ENCODE measurements at regions not wholly inside any gene's neighbourhood (a gene's known extent, or its start where the extent isn't known, plus 50 kb on each side); places are given as distances from the start of the nearest gene placed in this dataset.

DNA sequence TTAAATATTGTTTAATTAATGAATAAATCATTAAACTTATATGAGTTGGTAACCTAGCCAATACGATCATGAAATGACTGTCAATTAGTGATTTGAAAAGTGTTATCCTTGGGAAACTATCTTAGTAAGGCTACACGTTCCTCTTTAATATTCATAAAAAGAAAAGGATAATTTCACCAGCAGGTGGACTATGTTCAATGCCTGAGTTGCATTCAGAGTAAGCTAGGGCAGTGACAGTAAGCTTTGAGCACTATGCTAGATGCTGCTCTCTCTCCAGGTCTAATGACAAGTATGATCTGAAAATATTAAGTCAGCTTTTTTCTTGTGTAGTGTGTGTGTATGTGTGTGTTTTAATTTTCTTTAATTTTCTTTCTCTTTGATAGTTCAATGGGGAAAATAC, 486.3 kb upstream of the PCDH15 start (continued):
- TF ChIP-seq BACH1 (IDR thresholded peaks at IDR 0.05; ENCODE audit: low read length) = no peak
- no peak for TF ChIP-seq CBX8 (IDR thresholded peaks at IDR 0.05; ENCODE audit: borderline replicate concordance, low read depth, low read length)

All from H1 (cell line).